ENCODE measurements at regions not wholly inside any gene's neighbourhood (a gene's known extent, or its start where the extent isn't known, plus 50 kb on each side); places are given as distances from the start of the nearest gene placed in this dataset.

- no peaks in the 10 kb centered on the region for H3K36me3 ChIP-seq (ENCODE audit: low read depth)
- TF ChIP-seq CTCF (IDR thresholded peaks at IDR 0.05) = no peak
- DNase-seq (no peak), ATAC-seq (no peak)
- intact Hi-C loops (cut with DNase I, micrococcal nuclease) = no loop called here
- no peaks in the 10 kb centered on the region for H3K4me1 ChIP-seq (ENCODE audit: low read depth)
- no peak overlapping the region for H3K4me3 ChIP-seq
- H3K9me3 ChIP-seq = no peaks in the 10 kb centered on the region
These were observed 96.4 kb upstream of the DDX18 start for GRCh38 chr2:117718048-117718447.

- no peaks in the 10 kb centered on the region for H3K36me3 ChIP-seq (ENCODE audit: low read depth)
These were observed 93.7 kb upstream of the DDX18 start for GRCh38 chr2:117720765-117721164.

GRCh38 chr2:117723483-117723882 is 91.0 kb upstream of the DDX18 start:
- Histone ChIP-seq H3K4me1 (ENCODE audit: low read depth) (no peaks in the 10 kb centered on the region), H3K36me3 (ENCODE audit: low read depth) (no peaks in the 10 kb centered on the region), H3K4me3 (no peak overlapping the region), H3K9me3 (no peaks in the 10 kb centered on the region)
- no peak for DNase-seq
- ATAC-seq = no peak
- no peak for TF ChIP-seq CTCF (IDR thresholded peaks at IDR 0.05)
- intact Hi-C loops (cut with DNase I, micrococcal nuclease) = no loop called here

More at GRCh38 chr2:117720765-117721164, 93.7 kb upstream of the DDX18 start:
- no peak for ATAC-seq
- H3K9me3 ChIP-seq = no peaks in the 10 kb centered on the region
- TF ChIP-seq CTCF (IDR thresholded peaks at IDR 0.05) = no peak
- no peak overlapping the region for H3K4me3 ChIP-seq
- intact Hi-C loops (cut with DNase I, micrococcal nuclease) = no loop called here
- H3K4me1 ChIP-seq (ENCODE audit: low read depth) = no peaks in the 10 kb centered on the region
- no peak for DNase-seq

- H3K4me3 ChIP-seq = no peak overlapping the region
- no peak for TF ChIP-seq CTCF (IDR thresholded peaks at IDR 0.05)
- intact Hi-C loops (cut with DNase I, micrococcal nuclease) = no loop called here
- no peaks in the 10 kb centered on the region for H3K36me3 ChIP-seq (ENCODE audit: low read depth)
- no peaks in the 10 kb centered on the region for H3K4me1 ChIP-seq (ENCODE audit: low read depth)
- no peak for ATAC-seq
- DNase-seq = no peak
- H3K9me3 ChIP-seq = no peaks in the 10 kb centered on the region
These were observed 90.5 kb upstream of the DDX18 start for GRCh38 chr2:117723888-117724434.

GRCh38 chr2:117726747-117727146 is 87.7 kb upstream of the DDX18 start:
- H3K9me3 ChIP-seq = no peaks in the 10 kb centered on the region
- ATAC-seq = no peak
- no peak overlapping the region for H3K4me3 ChIP-seq
- intact Hi-C loops (cut with DNase I, micrococcal nuclease) = no loop called here
- no peaks in the 10 kb centered on the region for H3K4me1 ChIP-seq (ENCODE audit: low read depth)
- no peak for TF ChIP-seq CTCF (IDR thresholded peaks at IDR 0.05)
- H3K36me3 ChIP-seq (ENCODE audit: low read depth) = no peaks in the 10 kb centered on the region
- no peak for DNase-seq

- no peaks in the 10 kb centered on the region for H3K4me1 ChIP-seq (ENCODE audit: low read depth)
- intact Hi-C loops (cut with DNase I, micrococcal nuclease) = no loop called here
These were observed 76.6 kb upstream of the DDX18 start for GRCh38 chr2:117737846-117738245.

More at GRCh38 chr2:117737846-117738245, 76.6 kb upstream of the DDX18 start:
- no peak overlapping the region for H3K4me3 ChIP-seq
- DNase-seq (no peak), ATAC-seq (no peak)
- TF ChIP-seq CTCF (IDR thresholded peaks at IDR 0.05) = no peak
- no peaks in the 10 kb centered on the region for H3K9me3 ChIP-seq
- H3K36me3 ChIP-seq (ENCODE audit: low read depth) = no peaks in the 10 kb centered on the region
